MM.1S (cell line): ENCODE measurements at regions not wholly inside any gene's neighbourhood (a gene's known extent, or its start where the extent isn't known, plus 50 kb on each side); places are given as distances from the start of the nearest gene placed in this dataset.

ENCODE experiments used
- DNase-seq: peaks from one replicate; pipeline ENCODE4 v3.0.0-alpha.2; 2015
- H2AFZ ChIP-seq: fragments of 300-600 bp; sonication (generic); 2 replicates; pipeline ENCODE4 v1.6.0; 2016; ENCODE audit warnings: antibody characterized with exemption, low read length
- H3F3A ChIP-seq: fragments of 300-600 bp; sonication (generic); 2 replicates; pipeline ENCODE4 v1.6.1; 2016; ENCODE audit warnings: mild to moderate bottlenecking, antibody characterized with exemption, low read length, moderate library complexity, mixed read lengths; ENCODE audit not compliant: insufficient read depth
- H3K27ac ChIP-seq: fragments of 300-600 bp; sonication (generic); 2 replicates; pipeline ENCODE4 v1.5.1; 2016; ENCODE audit warnings: mild to moderate bottlenecking, low read length
- H3K27me3 ChIP-seq: fragments of 300-600 bp; sonication (generic); replicated peaks from 2 replicates; pipeline ENCODE4 v1.6.0; 2016; ENCODE audit warnings: low read length; ENCODE audit not compliant: insufficient read depth
- H3K36me3 ChIP-seq: fragments of 300-600 bp; sonication (generic); replicated peaks from 2 replicates; pipeline ENCODE4 v1.6.1; 2016; ENCODE audit warnings: mild to moderate bottlenecking, low read length, mixed read lengths; ENCODE audit not compliant: insufficient read depth
- H3K4me1 ChIP-seq: fragments of 300-600 bp; sonication (generic); 2 replicates; pipeline ENCODE4 v1.6.1; 2016; ENCODE audit warnings: low read length, mixed read lengths
- H3K4me2 ChIP-seq: fragments of 300-600 bp; sonication (generic); 2 replicates; pipeline ENCODE4 v1.6.0; 2016; ENCODE audit warnings: low read depth, low read length
- H3K4me3 ChIP-seq: fragments of 300-600 bp; sonication (generic); 2 replicates; pipeline ENCODE4 v1.5.1; 2016; ENCODE audit warnings: low read length, mixed read lengths
- H3K79me2 ChIP-seq: fragments of 300-600 bp; sonication (generic); 2 replicates; pipeline ENCODE4 v1.6.1; 2016; ENCODE audit warnings: mixed run types, low read length, mixed read lengths
- H3K9ac ChIP-seq: fragments of 300-600 bp; sonication (generic); 2 replicates; pipeline ENCODE4 v1.6.1; 2016; ENCODE audit warnings: low read length, mixed read lengths
- H3K9me2 ChIP-seq: fragments of 300-600 bp; sonication (generic); replicated peaks from 2 replicates; pipeline ENCODE4 v1.6.1; 2016; ENCODE audit warnings: mild to moderate bottlenecking, low read length, mixed read lengths; ENCODE audit not compliant: insufficient read depth
- H3K9me3 ChIP-seq: fragments of 300-600 bp; sonication (generic); replicated peaks from 2 replicates; pipeline ENCODE4 v1.6.1; 2016; ENCODE audit warnings: mild to moderate bottlenecking, low read length, mixed read lengths; ENCODE audit not compliant: insufficient read depth
- H4K20me1 ChIP-seq: fragments of 300-600 bp; sonication (generic); 2 replicates; pipeline ENCODE4 v1.6.1; 2016; ENCODE audit warnings: mild to moderate bottlenecking, low read length, moderate library complexity, mixed read lengths; ENCODE audit not compliant: insufficient read depth
- CTCF ChIP-seq: fragments of 300-600 bp; sonication (generic); IDR thresholded peaks from 2 replicates; pipeline ENCODE4 v1.5.1; 2016; ENCODE audit warnings: antibody characterized with exemption, low read length, mixed read lengths
- EZH2 ChIP-seq: fragments of 300-600 bp; sonication (generic); optimal IDR thresholded peaks from 2 replicates; pipeline ENCODE3; 2017; ENCODE audit warnings: low read depth, mild to moderate bottlenecking, antibody characterized with exemption, low read length, mixed read lengths
- EZH2phosphoT487 ChIP-seq: fragments of 300-600 bp; sonication (generic); IDR thresholded peaks from 2 replicates; pipeline ENCODE4 v1.6.1; 2018; ENCODE audit warnings: antibody characterized with exemption, low read length

- no peak overlapping the region for H3K4me2 ChIP-seq
- no peaks in the 10 kb centered on the region for H4K20me1 ChIP-seq
- no peak for DNase-seq
- no peak overlapping the region for H3K27ac ChIP-seq
- TF ChIP-seq EZH2phosphoT487 (no peak), CTCF (no peak), EZH2 (no peak)
- H3K4me1 ChIP-seq: no peaks in the 10 kb centered on the region
- no peak overlapping the region for H3K4me3 ChIP-seq
- no peaks in the 10 kb centered on the region for H3K36me3 ChIP-seq
- no peaks in the 10 kb centered on the region for H3K27me3 ChIP-seq
- no peaks in the 10 kb centered on the region for H3K9me2 ChIP-seq
- no peak overlapping the region for H2AFZ ChIP-seq
- H3F3A ChIP-seq: no peaks in the 10 kb centered on the region
- H3K9ac ChIP-seq: no peak overlapping the region
- H3K9me3 ChIP-seq: no peaks in the 10 kb centered on the region
- no peaks in the 10 kb centered on the region for H3K79me2 ChIP-seq
These were observed 183.7 kb downstream of the FGFR2 start for GRCh38 chr10:121414366-121415062.

GRCh38 chr10:121415063-121415399 lies 183.2 kb downstream of the FGFR2 start:
- H3F3A ChIP-seq: no peaks in the 10 kb centered on the region
- H3K4me2 ChIP-seq: no peak overlapping the region
- H3K9me3 ChIP-seq: no peaks in the 10 kb centered on the region
- no peaks in the 10 kb centered on the region for H4K20me1 ChIP-seq
- no peaks in the 10 kb centered on the region for H3K79me2 ChIP-seq
- no peak overlapping the region for H2AFZ ChIP-seq
- no peaks in the 10 kb centered on the region for H3K4me1 ChIP-seq
- H3K9ac ChIP-seq: no peak overlapping the region
- H3K27ac ChIP-seq: no peak overlapping the region
- TF ChIP-seq CTCF: no peak
- no peak for TF ChIP-seq EZH2phosphoT487
- no peak for TF ChIP-seq EZH2
- H3K27me3 ChIP-seq: no peaks in the 10 kb centered on the region
- H3K9me2 ChIP-seq: no peaks in the 10 kb centered on the region
- no peak for DNase-seq
- H3K36me3 ChIP-seq: no peaks in the 10 kb centered on the region
- H3K4me3 ChIP-seq: no peak overlapping the region

GRCh38 chr10:121416071-121416470 lies 182.2 kb downstream of the FGFR2 start:
- H3F3A ChIP-seq: no peaks in the 10 kb centered on the region
- no peaks in the 10 kb centered on the region for H3K27me3 ChIP-seq
- no peak overlapping the region for H3K4me3 ChIP-seq
- H3K9me3 ChIP-seq: no peaks in the 10 kb centered on the region
- H3K36me3 ChIP-seq: no peaks in the 10 kb centered on the region
- H3K9me2 ChIP-seq: no peaks in the 10 kb centered on the region
- no peaks in the 10 kb centered on the region for H4K20me1 ChIP-seq
- no peak overlapping the region for H3K4me2 ChIP-seq
- H3K4me1 ChIP-seq: no peaks in the 10 kb centered on the region
- no peak for TF ChIP-seq EZH2
- TF ChIP-seq EZH2phosphoT487: no peak
- no peak for TF ChIP-seq CTCF
- no peak overlapping the region for H3K9ac ChIP-seq
- H3K79me2 ChIP-seq: no peaks in the 10 kb centered on the region
- no peak overlapping the region for H2AFZ ChIP-seq
- no peak overlapping the region for H3K27ac ChIP-seq
- DNase-seq: no peak
